ENCODE measurements at regions not wholly inside any gene's neighbourhood (a gene's known extent, or its start where the extent isn't known, plus 50 kb on each side); places are given as distances from the start of the nearest gene placed in this dataset.
"Not testable (repeated sequence)": the region's sequence is repeated elsewhere in the genome, so short reads cannot be mapped to it uniquely, and the experiment has no call there.

DNA sequence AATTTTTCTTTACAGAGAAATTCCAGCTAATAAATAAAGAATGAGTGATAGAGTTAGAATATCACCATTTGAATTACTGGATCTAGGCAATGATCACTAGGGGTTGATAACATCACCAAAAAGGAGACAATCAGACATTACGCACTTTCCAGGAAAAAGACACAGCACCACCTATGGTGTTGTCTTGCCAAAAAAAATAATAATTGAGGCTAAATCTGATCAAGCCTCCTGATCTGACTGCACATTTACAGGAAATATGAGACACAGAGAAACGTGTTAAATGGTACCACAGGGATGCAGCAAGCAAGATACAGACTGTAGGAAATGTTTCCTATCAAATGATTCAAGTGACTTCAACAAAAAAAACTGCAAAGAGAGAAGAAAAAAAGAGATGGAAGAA, 92.8 kb downstream of the EOMES start:
- DNase-seq (ENCODE audit: low read depth): no peak

GRCh38 chr3:27628026-27628750, 93.9 kb downstream of the EOMES start:
- no peak for DNase-seq (ENCODE audit: low read depth)

DNA sequence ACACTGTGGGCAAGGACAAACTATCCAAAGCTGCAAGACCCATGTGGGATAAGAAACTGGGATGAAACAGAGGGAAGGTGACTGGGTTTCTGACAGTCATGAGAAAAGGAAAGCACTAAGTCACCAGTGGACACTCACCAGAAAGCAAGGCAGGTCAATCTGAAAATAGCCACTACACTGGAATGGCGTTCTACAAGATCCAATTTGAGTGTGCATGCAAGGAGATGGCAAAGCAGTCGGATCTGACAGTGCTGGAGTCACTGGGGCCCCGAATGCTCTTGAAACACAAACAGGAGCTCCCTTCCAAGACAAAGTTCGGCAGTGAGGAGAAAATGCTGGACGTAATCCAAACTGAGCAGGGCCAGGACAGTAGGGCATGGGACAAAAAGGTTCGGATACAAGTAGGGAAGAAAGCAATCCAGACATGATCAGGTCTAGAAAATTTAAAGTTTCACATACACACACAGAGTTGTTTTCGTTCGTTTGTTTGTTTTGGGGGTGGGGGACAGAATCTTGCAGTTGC, 95.5 kb downstream of the EOMES start:
- DNase-seq (ENCODE audit: low read depth): no peak

GRCh38 chr3:27625864-27626263, 96.3 kb downstream of the EOMES start:
- no peak for DNase-seq (ENCODE audit: low read depth)

- no peak for DNase-seq (ENCODE audit: low read depth)
Observed at GRCh38 chr3:27623085-27623753, 98.9 kb downstream of the EOMES start.

DNA sequence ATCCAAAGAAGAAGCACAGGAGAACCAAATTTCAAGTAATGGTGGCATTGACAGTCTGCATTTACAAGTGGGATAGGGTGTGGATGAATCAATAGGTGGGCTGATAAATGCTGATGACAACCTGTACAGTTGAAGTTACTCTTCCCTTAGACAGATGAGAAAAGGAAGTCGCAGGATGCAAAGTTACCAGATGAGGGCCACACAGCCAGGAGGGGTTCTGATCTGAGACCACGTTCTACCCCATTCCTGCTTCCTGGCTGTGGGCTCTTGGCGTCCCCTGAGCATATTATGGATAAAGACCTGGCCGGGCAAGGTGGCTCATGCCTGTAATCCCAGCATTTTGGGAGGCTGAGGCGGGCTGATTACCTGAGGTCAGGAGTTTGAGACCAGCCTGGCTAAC, 104.6 kb downstream of the EOMES start:
- DNase-seq (ENCODE audit: low read depth): no peak

DNA sequence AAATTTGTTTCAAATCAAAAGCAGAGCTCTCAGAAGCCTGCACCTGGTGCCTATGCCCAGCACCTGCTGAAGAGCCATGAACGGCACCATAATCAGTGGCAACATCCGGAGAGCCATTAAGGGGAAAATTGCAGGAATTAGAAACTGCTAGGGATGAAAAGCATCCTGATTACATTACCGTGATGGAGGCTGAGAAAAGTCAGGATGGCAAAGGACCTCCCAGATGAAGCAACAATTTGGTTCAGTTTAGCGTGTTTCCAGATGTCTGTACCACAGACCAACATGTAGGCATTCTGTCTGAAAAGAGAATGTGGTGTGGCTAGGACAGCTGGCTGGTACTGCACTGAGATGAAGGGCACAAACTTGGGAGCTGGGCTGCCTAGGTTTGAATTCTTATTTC, 106.1 kb downstream of the EOMES start:
- DNase-seq (ENCODE audit: low read depth): no peak

- DNase-seq (ENCODE audit: low read depth): no peak
Observed at GRCh38 chr3:27615555-27615954, 106.6 kb downstream of the EOMES start.

GRCh38 chr3:27614592-27614991, 107.5 kb downstream of the EOMES start:
- no peak for DNase-seq (ENCODE audit: low read depth)

GRCh38 chr3:27613846-27614500, 108.2 kb downstream of the EOMES start:
- DNase-seq (ENCODE audit: low read depth): no peak

DNA sequence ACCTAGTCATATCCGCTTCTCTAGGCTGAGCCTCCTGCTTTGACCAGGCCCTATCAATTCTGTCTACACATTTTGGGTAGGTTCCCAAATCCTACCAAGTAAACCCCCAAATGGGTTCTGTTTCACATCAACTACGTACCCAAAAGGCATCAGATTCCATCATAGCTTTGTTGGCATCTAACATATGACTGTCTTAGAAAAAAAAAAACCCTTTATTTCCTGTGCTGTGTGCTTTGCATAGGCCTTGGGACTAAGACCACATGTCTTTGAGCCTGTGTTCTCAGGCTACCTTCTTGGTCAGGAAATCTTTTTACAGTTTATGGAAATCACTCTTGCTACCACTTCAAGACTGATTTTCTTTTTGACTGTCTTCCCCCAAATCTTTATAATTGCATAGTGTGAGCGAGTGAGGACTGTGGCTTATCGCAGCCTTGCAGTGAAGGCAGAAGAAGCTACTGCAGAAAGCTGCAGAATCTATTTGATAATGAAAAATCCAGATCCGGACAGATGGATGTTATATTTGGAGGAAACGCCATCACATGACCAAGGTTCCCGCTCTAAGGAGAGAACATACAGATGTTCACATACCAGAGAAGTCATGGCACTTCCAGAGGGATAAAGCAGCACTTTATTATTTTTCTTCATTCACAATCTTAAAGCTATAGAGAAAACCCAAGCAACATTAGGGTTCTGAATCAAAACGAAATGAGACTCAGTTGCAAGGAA, 111.2 kb downstream of the EOMES start:
- no peak for DNase-seq (ENCODE audit: low read depth)

GRCh38 chr3:27607370-27607769, 114.8 kb downstream of the EOMES start:
- DNase-seq (ENCODE audit: low read depth): no peak

GRCh38 chr3:27606537-27606936, 115.6 kb downstream of the EOMES start:
- no peak for DNase-seq (ENCODE audit: low read depth)

DNA sequence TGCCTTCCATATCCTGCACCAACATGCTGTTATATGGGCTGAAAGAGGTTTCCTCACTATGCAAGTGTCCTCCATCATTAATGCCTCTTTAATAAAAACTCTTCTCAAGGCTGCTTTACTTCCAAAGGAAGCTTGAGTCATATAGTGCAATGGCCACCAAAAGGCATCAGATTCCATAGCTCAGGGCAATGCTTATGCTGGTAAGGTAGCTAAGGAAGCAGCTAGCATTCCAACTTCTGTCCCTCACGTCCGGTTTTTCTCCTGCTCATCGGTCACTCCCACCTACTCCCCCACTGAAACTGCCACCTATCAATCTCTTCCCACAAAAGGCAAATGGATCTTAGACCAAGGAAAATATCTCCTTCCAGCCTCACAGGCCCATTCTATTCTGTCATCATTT, 117.1 kb upstream of the SLC4A7 start:
- not testable (repeated sequence) for DNase-seq (ENCODE audit: low read depth)

- not testable (repeated sequence) for DNase-seq (ENCODE audit: low read depth)
Observed at GRCh38 chr3:27599741-27600140, 115.6 kb upstream of the SLC4A7 start.

GRCh38 chr3:27596921-27597320, 112.7 kb upstream of the SLC4A7 start:
- no peak for DNase-seq (ENCODE audit: low read depth)

DNA sequence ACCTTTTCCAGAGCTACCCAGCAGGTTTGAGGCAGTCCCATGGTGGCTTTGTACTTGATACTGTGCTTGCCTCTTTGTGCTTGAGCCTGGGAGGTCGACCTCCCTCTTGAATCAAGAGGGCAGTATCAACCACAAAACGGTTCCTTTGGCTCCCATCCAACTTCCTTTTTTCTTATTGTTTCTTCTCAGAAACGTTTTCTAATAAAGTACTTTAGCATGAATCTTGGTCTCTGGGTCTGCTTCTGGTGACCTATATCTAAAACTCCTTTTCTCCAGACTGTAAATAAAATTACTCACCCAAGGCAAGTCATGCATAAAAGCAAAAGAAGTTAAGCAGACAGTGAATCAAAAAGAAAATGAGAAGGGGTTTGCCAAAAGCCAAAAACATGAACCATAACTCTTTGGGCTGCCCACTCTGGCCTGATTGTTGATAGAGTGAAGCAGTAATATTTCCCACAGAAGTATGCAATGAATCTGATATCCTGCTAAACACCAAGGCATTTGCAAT, 112.2 kb upstream of the SLC4A7 start:
- no peak for DNase-seq (ENCODE audit: low read depth)

- DNase-seq (ENCODE audit: low read depth): no peak
Observed at GRCh38 chr3:27594096-27594690, 110.0 kb upstream of the SLC4A7 start.

DNA sequence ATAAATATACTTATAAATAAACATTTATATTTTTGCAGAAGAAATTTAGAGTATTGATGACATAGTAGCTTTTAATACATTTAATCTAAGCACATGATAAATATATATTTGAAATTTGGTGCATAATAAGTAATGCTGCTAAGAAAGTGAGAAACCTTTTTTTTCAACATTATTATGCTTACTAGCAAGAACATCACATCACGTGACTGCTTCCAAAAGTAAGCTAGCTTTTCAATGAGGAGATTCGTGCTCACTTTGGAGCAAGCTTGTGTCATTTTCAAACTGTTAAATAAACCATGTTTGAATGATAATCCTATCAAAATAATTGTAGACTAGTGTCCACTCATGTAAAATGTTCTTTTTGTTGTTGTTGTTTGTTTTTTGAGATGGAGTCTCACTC, 109.0 kb upstream of the SLC4A7 start:
- no peak for DNase-seq (ENCODE audit: low read depth)

DNA sequence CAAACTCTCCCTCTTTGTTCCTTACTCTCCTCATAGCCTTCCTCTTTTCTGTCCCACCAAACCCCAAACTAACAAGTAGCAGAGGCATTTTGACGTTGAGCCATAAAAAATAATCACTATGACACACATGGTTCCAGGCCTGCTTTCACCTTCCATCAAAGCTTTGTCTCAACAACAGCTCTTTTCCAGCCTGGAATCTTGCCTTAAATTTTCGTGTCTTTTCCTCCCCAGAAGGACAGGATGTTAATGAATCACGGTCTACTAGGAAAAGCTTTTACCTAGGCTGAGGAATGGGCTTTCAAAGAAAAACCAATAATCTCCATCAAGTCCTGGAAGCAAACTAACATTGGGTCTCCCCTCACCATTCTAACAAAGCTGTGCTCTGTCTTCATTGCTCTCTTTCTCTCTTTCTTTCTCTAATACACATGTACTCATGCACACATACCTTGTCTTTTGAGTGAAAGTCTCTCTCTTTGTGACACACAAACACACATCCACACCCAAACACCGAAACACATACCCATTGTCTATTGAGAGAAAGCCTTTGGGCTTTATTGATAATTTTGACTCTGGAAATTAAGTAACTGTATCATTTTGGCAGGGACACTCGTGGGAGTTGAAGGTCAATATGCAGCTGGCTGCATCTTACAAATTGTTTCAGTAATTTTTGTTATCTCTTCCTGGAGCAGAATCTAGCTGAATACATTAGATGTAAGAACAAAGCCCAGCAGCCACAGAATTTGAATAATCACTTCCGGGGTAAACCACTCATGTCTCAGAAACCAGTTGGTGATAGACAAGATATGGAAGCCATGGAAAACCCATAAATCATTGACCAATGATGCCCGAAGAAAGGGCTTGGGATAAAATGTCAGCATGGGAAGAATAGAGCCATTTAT, 107.4 kb upstream of the SLC4A7 start:
- no peak for DNase-seq (ENCODE audit: low read depth)

All from activated T-helper 1 cell treated with Interleukin-2 at 50 U/mL for 16 hours (primary cell).